HEK293 (cell line): ENCODE measurements at regions not wholly inside any gene's neighbourhood (a gene's known extent, or its start where the extent isn't known, plus 50 kb on each side); places are given as distances from the start of the nearest gene placed in this dataset.

Experiments
- CTCF ChIA-PET: fragments of 350-600 bp; formaldehyde crosslinking; extraction: SDS; loops from one replicate; lab custom pipeline; 2021; ENCODE audit warnings: antibody characterized with exemption; lab: Yijun Ruan, JAX
- POLR2A ChIA-PET: fragments of 300-600 bp; formaldehyde crosslinking; extraction: SDS; loops from one replicate; lab custom pipeline; 2020; ENCODE audit warnings: antibody characterized with exemption, inconsistent platforms; lab: Yijun Ruan, JAX
- H3K27ac ChIP-seq: fragments of 200-500 bp; sonication (Bioruptor generic); 2 replicates; pipeline ENCODE4 v1.5.1; 2014; ENCODE audit warnings: low read depth, low read length, control low read depth, inconsistent platforms; ENCODE audit errors: extremely low read depth
- H3K36me3 ChIP-seq, 2 experiments: fragments of 200-500 bp in 1 of 2; sonication (Bioruptor generic) in 1 of 2; 1 replicate in 1 of 2; 2 replicates in 1 of 2; pipeline ENCODE4 v1.5.1; 2014 to 2017; ENCODE audit warnings: inconsistent platforms in 2 of 2, low read length in 2 of 2; ENCODE audit not compliant: control insufficient read depth in 2 of 2, insufficient read depth in 1 of 2
- H3K4me1 ChIP-seq: fragments of 200-500 bp; sonication (Bioruptor generic); 2 replicates; pipeline ENCODE4 v1.5.1; 2014; ENCODE audit warnings: mild to moderate bottlenecking, low read length, inconsistent platforms; ENCODE audit not compliant: control insufficient read depth, insufficient read depth
- H3K4me3 ChIP-seq: 2 replicates; pipeline ENCODE4 v1.5.1; 2011; ENCODE audit warnings: low read depth, mild to moderate bottlenecking, control low read depth, low read length, moderate library complexity
- H3K9me3 ChIP-seq: fragments of 200-500 bp; sonication (Bioruptor generic); 2 replicates; pipeline ENCODE4 v1.5.1; 2014; ENCODE audit warnings: low read depth, low read length, inconsistent platforms; ENCODE audit not compliant: control insufficient read depth, insufficient read depth
- KLF8 ChIP-seq: fragments of 450-650 bp; formaldehyde crosslinking; IDR thresholded peaks from 2 replicates; pipeline ENCODE4 v1.5.1; 2016; ENCODE audit warnings: missing biosample characterization, missing genetic modification characterization
- KLF9 ChIP-seq: fragments of 450-650 bp; formaldehyde crosslinking; IDR thresholded peaks from 2 replicates; pipeline ENCODE4 v1.5.1; 2016; ENCODE audit warnings: missing biosample characterization, missing genetic modification characterization, low read depth
- TRIM28 ChIP-seq: IDR thresholded peaks from 2 replicates; pipeline ENCODE4 v1.6.1; 2011; ENCODE audit warnings: low read length, control low read depth, borderline replicate concordance
- ZBTB10 ChIP-seq: fragments of 450-650 bp; formaldehyde crosslinking; IDR thresholded peaks from 2 replicates; pipeline ENCODE4 v1.5.1; 2016; ENCODE audit warnings: missing biosample characterization, missing genetic modification characterization
- ZEB2 ChIP-seq: fragments of 450-650 bp; formaldehyde crosslinking; IDR thresholded peaks from 2 replicates; pipeline ENCODE4 v1.5.1; 2016; ENCODE audit warnings: missing biosample characterization, missing genetic modification characterization
- ZIC2 ChIP-seq: fragments of 450-650 bp; formaldehyde crosslinking; IDR thresholded peaks from 2 replicates; pipeline ENCODE4 v1.5.1; 2016; ENCODE audit warnings: missing biosample characterization, missing genetic modification characterization
- ZNF132 ChIP-seq: fragments of 450-650 bp; formaldehyde crosslinking; IDR thresholded peaks from 2 replicates; pipeline ENCODE4 v1.5.1; 2017; ENCODE audit warnings: missing biosample characterization, missing genetic modification characterization, borderline replicate concordance
- ZNF146 ChIP-seq: fragments of 450-650 bp; formaldehyde crosslinking; IDR thresholded peaks from 2 replicates; pipeline ENCODE4 v1.5.1; 2016; ENCODE audit warnings: missing biosample characterization, missing genetic modification characterization
- ZNF148 ChIP-seq: fragments of 450-650 bp; formaldehyde crosslinking; IDR thresholded peaks from 2 replicates; pipeline ENCODE4 v1.5.0; 2017; ENCODE audit warnings: missing biosample characterization, missing genetic modification characterization, borderline replicate concordance
- ZNF155 ChIP-seq: fragments of 450-650 bp; formaldehyde crosslinking; IDR thresholded peaks from 2 replicates; pipeline ENCODE4 v1.5.1; 2016; ENCODE audit warnings: missing biosample characterization, missing genetic modification characterization
- ZNF211 ChIP-seq: fragments of 450-650 bp; formaldehyde crosslinking; IDR thresholded peaks from 2 replicates; pipeline ENCODE4 v1.5.1; 2016; ENCODE audit warnings: low read depth, missing biosample characterization, missing genetic modification characterization
- ZNF24 ChIP-seq: fragments of 450-650 bp; formaldehyde crosslinking; IDR thresholded peaks from 2 replicates; pipeline ENCODE4 v1.5.1; 2016; ENCODE audit warnings: missing biosample characterization, missing genetic modification characterization
- ZNF26 ChIP-seq: fragments of 450-650 bp; formaldehyde crosslinking; IDR thresholded peaks from 2 replicates; pipeline ENCODE4 v1.5.1; 2016; ENCODE audit warnings: missing biosample characterization, missing genetic modification characterization
- ZNF280D ChIP-seq: fragments of 450-650 bp; formaldehyde crosslinking; IDR thresholded peaks from 2 replicates; pipeline ENCODE4 v1.5.1; 2016; ENCODE audit warnings: missing biosample characterization, missing genetic modification characterization
- ZNF292 ChIP-seq: fragments of 450-650 bp; formaldehyde crosslinking; IDR thresholded peaks from 2 replicates; pipeline ENCODE4 v1.5.1; 2016; ENCODE audit warnings: low read depth, missing biosample characterization, missing genetic modification characterization, borderline replicate concordance
- ZNF350 ChIP-seq: fragments of 450-650 bp; formaldehyde crosslinking; IDR thresholded peaks from 2 replicates; pipeline ENCODE4 v1.5.0; 2017; ENCODE audit warnings: missing biosample characterization, mild to moderate bottlenecking, missing genetic modification characterization
- ZNF404 ChIP-seq: fragments of 450-650 bp; formaldehyde crosslinking; IDR thresholded peaks from 2 replicates; pipeline ENCODE4 v1.5.1; 2017; ENCODE audit warnings: missing biosample characterization, missing genetic modification characterization
- ZNF473 ChIP-seq: fragments of 450-650 bp; formaldehyde crosslinking; IDR thresholded peaks from 2 replicates; pipeline ENCODE4 v1.5.1; 2017; ENCODE audit warnings: missing biosample characterization, missing genetic modification characterization
- ZNF529 ChIP-seq: fragments of 450-650 bp; formaldehyde crosslinking; IDR thresholded peaks from 2 replicates; pipeline ENCODE4 v1.5.1; 2017; ENCODE audit warnings: missing genetic modification characterization, missing biosample characterization; ENCODE audit not compliant: insufficient replicate concordance
- ZNF530 ChIP-seq: fragments of 450-650 bp; formaldehyde crosslinking; IDR thresholded peaks from 2 replicates; pipeline ENCODE4 v1.5.1; 2016; ENCODE audit warnings: low read depth, missing biosample characterization, missing genetic modification characterization
- ZNF549 ChIP-seq: fragments of 450-650 bp; IDR thresholded peaks from 2 replicates; pipeline ENCODE4 v1.5.1; 2018; ENCODE audit warnings: missing biosample characterization, missing genetic modification characterization, mild to moderate bottlenecking, inconsistent platforms, moderate library complexity
- ZNF558 ChIP-seq: fragments of 450-650 bp; formaldehyde crosslinking; IDR thresholded peaks from 2 replicates; pipeline ENCODE4 v1.5.1; 2016; ENCODE audit warnings: missing biosample characterization, missing genetic modification characterization
- ZNF571 ChIP-seq: fragments of 450-650 bp; formaldehyde crosslinking; IDR thresholded peaks from 2 replicates; pipeline ENCODE4 v1.5.0; 2017; ENCODE audit warnings: missing biosample characterization, missing genetic modification characterization
- ZNF624 ChIP-seq: fragments of 450-650 bp; formaldehyde crosslinking; IDR thresholded peaks from 2 replicates; pipeline ENCODE4 v1.5.1; 2017; ENCODE audit warnings: missing biosample characterization, missing genetic modification characterization
- ZNF791 ChIP-seq: fragments of 450-650 bp; formaldehyde crosslinking; IDR thresholded peaks from 2 replicates; pipeline ENCODE4 v1.5.1; 2016; ENCODE audit warnings: missing biosample characterization, missing genetic modification characterization
- ZNF792 ChIP-seq: fragments of 450-650 bp; formaldehyde crosslinking; IDR thresholded peaks from 2 replicates; pipeline ENCODE4 v1.5.1; 2016; ENCODE audit warnings: missing biosample characterization, missing genetic modification characterization
- ZNF830 ChIP-seq: fragments of 450-650 bp; IDR thresholded peaks from 2 replicates; pipeline ENCODE4 v1.5.0; 2018; ENCODE audit warnings: missing biosample characterization, missing genetic modification characterization, low read depth, mild to moderate bottlenecking, moderate library complexity
- ZSCAN30 ChIP-seq: fragments of 450-650 bp; IDR thresholded peaks from 2 replicates; pipeline ENCODE4 v1.5.1; 2018; ENCODE audit warnings: missing biosample characterization, mild to moderate bottlenecking, missing genetic modification characterization, moderate library complexity

- ChIA-PET POLR2A (no interaction called here), CTCF (no interaction called here)
- H3K4me1 ChIP-seq, result no peaks in the 10 kb centered on the region
- no peak overlapping the region for H3K4me3 ChIP-seq
- H3K9me3 ChIP-seq, result no peaks in the 10 kb centered on the region
- H3K27ac ChIP-seq, result no peak overlapping the region
- TF ChIP-seq ZNF292 (tag by site-specific recombination), result no peak
- no peak for TF ChIP-seq ZNF558 (tag by site-specific recombination)
- no peak for TF ChIP-seq ZSCAN30 (tag by site-specific recombination)
- TF ChIP-seq ZNF132, result no peak
- no peak for TF ChIP-seq ZNF280D (tag by site-specific recombination)
- no peak for TF ChIP-seq ZNF404 (tag by site-specific recombination)
- TF ChIP-seq ZNF571, result no peak
- TF ChIP-seq KLF8 (tag by site-specific recombination), result no peak
- TF ChIP-seq ZNF529, result no peak
- TF ChIP-seq KLF9 (tag by site-specific recombination), result no peak
- TF ChIP-seq ZNF549 (tag by site-specific recombination), result no peak
- no peak for TF ChIP-seq ZNF350 (tag by site-specific recombination)
- TF ChIP-seq ZNF26, result no peak
- no peak for TF ChIP-seq ZNF791 (tag by site-specific recombination)
- no peaks in the 10 kb centered on the region for H3K36me3 ChIP-seq
Observed at GRCh38 chr4:124993838-124994237, 281.3 kb upstream of the ANKRD50 start.

- POLR2A ChIA-PET, result no interaction called here
- Histone ChIP-seq H3K27ac (no peak overlapping the region), H3K36me3 (no peaks in the 10 kb centered on the region), H3K9me3 (no peaks in the 10 kb centered on the region), H3K4me3 (no peak overlapping the region), H3K4me1 (no peaks in the 10 kb centered on the region)
- TF ChIP-seq ZNF530 (tag by site-specific recombination) (no peak), ZNF211 (no peak), ZNF473 (no peak), KLF8 (tag by site-specific recombination) (no peak), ZNF146 (tag by site-specific recombination) (no peak), TRIM28 (no peak), ZIC2 (no peak), ZEB2 (no peak), ZNF155 (tag by site-specific recombination) (no peak), ZNF148 (tag by site-specific recombination) (no peak), ZBTB10 (tag by site-specific recombination) (no peak), ZNF24 (tag by site-specific recombination) (no peak), ZNF624 (tag by site-specific recombination) (no peak), ZNF830 (tag by site-specific recombination) (no peak), ZNF792 (tag by site-specific recombination) (no peak)
- CTCF ChIA-PET, result no interaction called here
Observed at GRCh38 chr4:124990398-124990797, 277.9 kb upstream of the ANKRD50 start.
